Erythroblast (primary cell): ENCODE measurements at regions not wholly inside any gene's neighbourhood (a gene's known extent, or its start where the extent isn't known, plus 50 kb on each side); places are given as distances from the start of the nearest gene placed in this dataset.

ENCODE experiments used
- GATA1 ChIP-seq: IDR thresholded peaks from 2 replicates; pipeline ENCODE4 v1.6.1; 2011; ENCODE audit warnings: low read depth, mild to moderate bottlenecking, control low read depth, low read length, moderate library complexity
- POLR2A ChIP-seq: IDR thresholded peaks from 2 replicates; pipeline ENCODE4 v1.6.1; 2011; ENCODE audit warnings: mild to moderate bottlenecking, low read length

- TF ChIP-seq POLR2A = no peak
- no peak for TF ChIP-seq GATA1
Measured at GRCh38 chr18:47755102-47755456, 175.4 kb downstream of the SMAD2 start.
